Duodenal mucosa (tissue), 2 donors: ENCODE measurements at regions not wholly inside any gene's neighbourhood (a gene's known extent, or its start where the extent isn't known, plus 50 kb on each side); places are given as distances from the start of the nearest gene placed in this dataset.
"Not testable (repeated sequence)": the region's sequence is repeated elsewhere in the genome, so short reads cannot be mapped to it uniquely, and the experiment has no call there.

Experiments used
- H3K27ac ChIP-seq: one replicate; pipeline ENCODE4 v1.7.0; 2013; ENCODE audit warnings: low read depth, low read length
- H3K27me3 ChIP-seq, 2 donors: one replicate each; pipeline ENCODE4 v1.7.0; 2013; ENCODE audit warnings: low read length in 2 of 2, control low read depth in 1 of 2; ENCODE audit not compliant: insufficient read depth in 2 of 2, control insufficient read depth in 1 of 2
- H3K36me3 ChIP-seq, 2 donors: one replicate each; pipeline ENCODE4 v1.7.0; 2013; ENCODE audit warnings: low read length in 2 of 2, control low read depth in 1 of 2; ENCODE audit not compliant: insufficient read depth in 2 of 2, control insufficient read depth in 1 of 2
- H3K4me1 ChIP-seq, 2 donors: one replicate each; pipeline ENCODE4 v1.7.0; 2013; ENCODE audit warnings: low read length in 2 of 2, control low read depth in 1 of 2; ENCODE audit not compliant: insufficient read depth in 2 of 2, control insufficient read depth in 1 of 2
- H3K4me3 ChIP-seq, 2 donors: one replicate each; pipeline ENCODE4 v1.7.0; 2013; ENCODE audit warnings: low read length in 2 of 2, low read depth in 1 of 2
- H3K9ac ChIP-seq, 2 donors: one replicate each; pipeline ENCODE4 v1.7.0; 2013; ENCODE audit warnings: low read length in 2 of 2, low read depth in 1 of 2
- H3K9me3 ChIP-seq, 2 donors: one replicate each; pipeline ENCODE4 v1.7.0; 2013; ENCODE audit warnings: low read length in 2 of 2, control low read depth in 1 of 2; ENCODE audit not compliant: control insufficient read depth in 1 of 2

DNA sequence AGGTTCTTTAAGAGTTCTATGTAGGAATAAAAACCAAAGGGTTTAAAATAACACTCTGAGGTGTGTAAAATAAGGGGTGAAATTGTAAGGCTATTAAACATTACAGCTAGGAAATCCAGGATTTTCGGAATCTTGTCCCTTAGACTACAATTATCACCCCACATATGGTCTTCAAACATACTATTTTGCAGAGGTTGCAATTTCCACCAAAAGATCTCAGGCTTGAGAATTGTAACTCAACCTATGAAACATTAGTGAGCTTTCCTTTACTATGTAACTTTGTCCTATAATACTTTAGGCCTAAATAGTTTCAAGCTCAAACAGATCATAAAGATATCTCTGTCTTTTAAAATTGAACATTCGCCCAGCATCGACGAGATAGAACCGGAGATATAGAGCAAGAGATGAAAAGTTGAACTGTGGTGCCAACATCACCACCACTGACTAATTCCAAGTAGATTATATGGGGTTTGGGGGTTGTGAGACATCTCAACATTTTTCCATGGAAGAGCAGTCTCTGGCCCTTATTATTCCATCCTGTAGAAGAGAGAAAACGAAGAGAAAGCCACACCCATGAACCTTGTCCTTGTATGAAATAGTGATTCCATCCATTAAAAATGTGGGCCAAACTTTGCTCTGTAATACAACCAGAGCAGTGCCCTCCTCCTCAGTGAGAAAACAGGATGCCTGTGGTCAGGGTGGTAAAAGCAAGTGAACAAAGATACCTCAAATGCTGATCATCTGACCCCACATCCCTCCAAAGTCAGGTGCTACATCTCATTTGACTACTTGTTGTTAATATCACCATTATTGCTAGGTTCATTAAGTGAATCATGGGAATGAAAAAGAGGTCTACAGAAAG is 284.5 kb upstream of the GJE1 start:
- Histone ChIP-seq H3K4me3 (no peak overlapping the region), H3K9me3 (no peaks in the 10 kb centered on the region), H3K27me3 (no peaks in the 10 kb centered on the region), H3K36me3 (no peaks in the 10 kb centered on the region), H3K4me1 (no peaks in the 10 kb centered on the region), H3K9ac (no peak overlapping the region), H3K27ac (no peak overlapping the region)

DNA sequence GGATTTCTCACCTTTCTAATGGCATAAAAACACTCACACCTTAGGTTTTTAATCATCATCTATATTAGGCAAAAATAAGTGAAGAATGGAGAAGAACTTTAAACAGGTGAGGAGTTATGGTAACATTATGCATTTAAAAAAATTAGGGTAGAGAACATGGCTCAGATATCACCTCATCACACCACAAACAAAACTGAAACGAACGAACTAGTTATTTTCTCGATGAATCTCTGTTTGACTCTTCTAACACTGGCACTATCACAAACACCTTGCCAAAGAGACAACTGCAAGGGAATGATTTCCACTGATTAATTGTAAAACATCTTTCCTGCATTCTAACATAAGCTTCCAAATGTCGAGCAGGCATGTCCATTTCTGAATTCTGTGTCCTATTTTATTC is 286.1 kb upstream of the GJE1 start:
- Histone ChIP-seq H3K4me3 (no peak overlapping the region), H3K36me3 (no peaks in the 10 kb centered on the region), H3K4me1 (no peaks in the 10 kb centered on the region), H3K9ac (no peak overlapping the region), H3K9me3 (no peaks in the 10 kb centered on the region), H3K27ac (no peak overlapping the region), H3K27me3 (no peaks in the 10 kb centered on the region)

DNA sequence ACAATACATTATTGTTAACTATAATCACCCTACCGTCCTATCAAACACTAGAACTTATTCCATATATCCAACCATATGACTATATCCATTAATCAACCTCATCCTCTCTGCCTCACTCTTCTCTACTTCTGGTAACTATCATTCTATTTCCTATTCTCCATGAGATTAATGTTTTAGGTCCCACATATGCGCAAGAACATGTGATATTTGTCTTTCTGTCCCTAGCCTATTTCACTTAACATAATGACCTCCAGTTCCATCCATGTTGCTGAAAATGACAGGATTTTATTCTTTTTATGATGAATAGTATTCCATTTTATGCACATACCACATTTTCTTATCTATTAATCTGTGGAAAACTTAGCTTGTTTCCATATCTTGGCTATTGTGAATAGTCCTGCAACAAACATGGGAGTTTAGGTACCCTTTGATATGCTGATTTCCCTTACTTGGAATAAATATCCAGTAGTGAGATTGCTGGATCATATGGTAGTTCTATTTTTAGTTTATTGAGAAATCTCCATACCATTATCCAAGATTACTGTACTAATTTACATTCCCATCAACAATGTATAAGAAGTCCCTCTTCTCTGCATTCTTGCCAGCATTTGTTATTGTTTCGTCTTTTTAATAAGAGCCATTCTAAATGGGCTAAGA is 289.4 kb upstream of the GJE1 start:
- no peaks in the 10 kb centered on the region for H3K4me1 ChIP-seq
- no peaks in the 10 kb centered on the region for H3K9me3 ChIP-seq
- no peaks in the 10 kb centered on the region for H3K27me3 ChIP-seq
- no peak overlapping the region for H3K27ac ChIP-seq
- no peak overlapping the region for H3K4me3 ChIP-seq
- H3K9ac ChIP-seq: no peak overlapping the region
- H3K36me3 ChIP-seq: no peaks in the 10 kb centered on the region

DNA sequence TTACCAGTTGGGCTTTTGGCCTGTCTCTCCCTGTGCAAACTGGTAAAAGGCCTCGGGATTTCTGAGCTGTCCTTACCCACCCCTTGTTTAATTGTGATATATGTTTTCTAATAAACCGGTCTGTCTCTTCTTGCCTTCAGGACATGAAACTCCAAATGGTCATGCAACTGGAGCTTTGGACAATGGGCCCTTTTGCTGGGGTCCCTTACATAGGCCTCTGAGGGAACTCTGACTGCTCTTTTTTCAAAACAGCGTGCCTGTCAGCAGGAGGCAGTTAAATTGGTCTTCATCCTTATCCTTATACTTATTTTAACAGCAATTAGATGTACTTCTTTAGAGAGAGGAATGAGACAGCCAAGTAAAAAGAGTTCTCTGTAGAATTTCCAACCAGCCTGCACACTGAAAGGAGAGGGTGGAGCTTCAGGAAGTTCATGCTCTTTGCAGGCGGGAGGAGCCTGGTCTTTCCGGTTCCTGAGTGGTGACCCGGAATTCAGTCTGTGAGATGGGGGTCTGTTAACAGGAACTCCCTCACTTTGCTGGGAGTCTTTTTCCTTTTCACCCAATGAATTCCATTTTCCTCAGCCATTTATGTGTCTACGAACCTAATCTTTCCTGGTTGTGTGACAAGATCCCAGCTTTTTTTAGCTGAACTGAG is 299.6 kb upstream of the GJE1 start:
- H3K27ac ChIP-seq: no peak overlapping the region
- H3K27me3 ChIP-seq: no peaks in the 10 kb centered on the region
- H3K9me3 ChIP-seq: no peaks in the 10 kb centered on the region
- H3K9ac ChIP-seq: no peak overlapping the region
- no peaks in the 10 kb centered on the region for H3K4me1 ChIP-seq
- no peaks in the 10 kb centered on the region for H3K36me3 ChIP-seq
- H3K4me3 ChIP-seq: no peak overlapping the region

DNA sequence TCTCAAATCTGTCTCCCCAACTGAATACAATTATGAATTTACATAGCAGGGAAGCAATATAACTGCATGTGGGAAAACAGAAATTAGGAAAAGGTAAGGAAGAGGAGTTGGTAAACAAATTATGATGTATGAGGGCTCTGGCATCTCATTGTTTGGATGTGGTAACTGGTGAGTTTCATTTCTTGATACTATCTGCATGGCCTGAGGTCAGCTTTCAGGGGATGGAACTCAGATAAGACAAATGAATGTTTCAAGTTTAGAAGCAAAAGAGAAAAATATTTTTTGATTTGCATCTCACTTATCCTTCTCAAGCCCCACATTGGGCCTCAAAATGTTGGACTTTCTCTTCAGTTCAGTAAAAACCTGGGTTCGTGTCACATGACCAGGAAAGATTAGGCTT is 302.2 kb upstream of the GJE1 start:
- Histone ChIP-seq H3K9me3 (no peaks in the 10 kb centered on the region), H3K27ac (no peak overlapping the region), H3K4me3 (no peak overlapping the region), H3K36me3 (no peaks in the 10 kb centered on the region), H3K27me3 (no peaks in the 10 kb centered on the region), H3K9ac (no peak overlapping the region), H3K4me1 (no peaks in the 10 kb centered on the region)

DNA sequence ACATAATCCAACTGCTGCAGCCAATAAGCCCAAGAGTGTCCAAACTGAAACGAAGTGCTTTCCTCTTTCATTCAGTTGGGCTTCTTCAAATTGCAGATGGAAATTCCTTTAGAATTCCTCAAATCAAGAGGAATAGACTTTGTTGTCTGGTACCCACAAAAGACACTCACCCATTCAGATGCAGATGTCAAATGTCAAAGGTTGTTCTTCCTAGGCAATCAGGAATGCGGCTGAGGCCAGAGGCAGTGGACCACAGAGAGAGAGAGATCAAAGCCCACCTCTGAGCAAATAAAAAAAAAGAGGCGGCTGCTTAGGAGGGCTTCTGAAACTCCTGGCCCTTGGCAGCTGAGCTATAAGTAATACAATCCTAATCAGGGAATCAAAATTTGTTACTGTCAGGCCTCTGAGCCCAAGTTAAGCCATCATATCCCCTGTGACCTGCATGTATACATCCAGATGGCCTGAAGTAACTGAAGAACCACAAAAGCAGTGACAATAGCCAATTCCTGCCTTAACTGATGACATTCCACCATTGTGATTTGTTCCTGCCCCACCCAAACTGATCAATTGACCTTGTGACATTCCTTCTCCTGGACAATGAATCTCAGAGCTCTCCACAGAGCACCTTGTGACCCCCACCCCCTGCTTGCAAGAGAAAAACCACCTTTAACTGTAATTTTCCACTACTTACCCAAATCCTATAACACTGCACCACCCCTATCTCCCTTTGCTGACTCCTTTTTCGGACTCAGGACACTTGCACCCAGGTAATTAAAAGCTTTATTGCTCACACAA is 303.0 kb upstream of the GJE1 start:
- no peak overlapping the region for H3K4me3 ChIP-seq
- H3K9ac ChIP-seq: no peak overlapping the region
- no peaks in the 10 kb centered on the region for H3K27me3 ChIP-seq
- H3K9me3 ChIP-seq: no peaks in the 10 kb centered on the region
- no peaks in the 10 kb centered on the region for H3K4me1 ChIP-seq
- no peak overlapping the region for H3K27ac ChIP-seq
- H3K36me3 ChIP-seq: no peaks in the 10 kb centered on the region

DNA sequence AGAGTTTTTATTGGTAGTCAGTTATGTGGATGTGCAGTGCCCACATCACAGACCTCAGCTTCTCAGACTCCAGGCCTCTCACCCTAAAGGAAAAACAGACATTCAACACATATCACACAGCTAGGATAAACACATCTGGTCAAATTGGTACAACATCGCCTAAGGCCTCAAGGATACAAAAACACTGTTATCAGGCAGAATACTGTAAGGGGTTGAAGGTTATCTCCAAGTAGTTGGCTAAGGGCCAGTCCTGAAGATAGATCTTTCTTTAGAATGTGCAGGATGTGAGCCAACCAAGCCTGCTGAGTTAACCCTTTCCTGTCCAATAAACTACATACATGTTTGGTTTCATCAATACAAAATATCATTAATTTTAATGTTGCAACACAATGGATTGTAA is 308.4 kb upstream of the GJE1 start:
- Histone ChIP-seq H3K36me3 (no peaks in the 10 kb centered on the region), H3K27ac (no peak overlapping the region), H3K4me3 (no peak overlapping the region), H3K4me1 (no peaks in the 10 kb centered on the region), H3K27me3 (no peaks in the 10 kb centered on the region), H3K9me3 (no peaks in the 10 kb centered on the region), H3K9ac (no peak overlapping the region)

DNA sequence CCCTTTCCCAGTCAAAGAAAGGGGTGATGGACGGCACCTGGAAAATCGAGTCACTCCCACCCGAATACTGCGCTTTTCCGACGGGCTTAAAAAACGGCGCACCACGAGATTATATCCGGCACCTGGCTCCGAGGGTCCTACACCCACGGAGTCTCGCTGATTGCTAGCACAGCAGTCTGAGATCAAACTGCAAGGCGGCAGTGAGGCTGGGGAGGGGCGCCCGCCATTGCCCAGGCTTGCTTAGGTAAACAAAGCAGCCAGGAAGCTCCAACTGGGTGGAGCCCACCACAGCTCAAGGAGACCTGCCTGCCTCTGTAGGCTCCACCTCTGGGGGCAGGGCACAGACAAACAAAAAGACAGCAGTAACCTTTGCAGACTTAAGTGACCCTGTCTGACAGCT is 317.7 kb upstream of the GJE1 start:
- H3K27ac ChIP-seq, H3K4me3 ChIP-seq, H3K27me3 ChIP-seq, H3K36me3 ChIP-seq, H3K9ac ChIP-seq, H3K9me3 ChIP-seq, H3K4me1 ChIP-seq: not testable (repeated sequence)

DNA sequence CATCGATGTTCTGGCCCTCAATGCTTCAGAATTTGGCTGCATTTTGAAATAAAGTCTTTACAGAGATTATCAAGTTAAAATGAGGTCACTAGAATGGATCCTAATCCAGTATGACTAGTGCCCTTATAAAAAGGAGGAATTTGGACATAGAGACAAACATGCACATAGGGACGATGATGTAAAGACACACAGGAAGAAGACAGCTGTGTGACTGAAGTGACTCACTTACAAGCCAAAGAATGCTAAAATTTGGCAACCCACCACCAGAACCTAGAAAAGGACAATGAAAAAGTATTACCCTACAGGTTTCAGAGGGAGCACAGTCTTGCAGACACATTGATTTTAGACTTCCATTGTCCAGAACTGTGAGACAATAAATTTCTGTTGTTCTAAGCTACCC is 322.8 kb upstream of the GJE1 start:
- no peak overlapping the region for H3K4me3 ChIP-seq
- H3K36me3 ChIP-seq: no peaks in the 10 kb centered on the region
- H3K4me1 ChIP-seq: no peaks in the 10 kb centered on the region

DNA sequence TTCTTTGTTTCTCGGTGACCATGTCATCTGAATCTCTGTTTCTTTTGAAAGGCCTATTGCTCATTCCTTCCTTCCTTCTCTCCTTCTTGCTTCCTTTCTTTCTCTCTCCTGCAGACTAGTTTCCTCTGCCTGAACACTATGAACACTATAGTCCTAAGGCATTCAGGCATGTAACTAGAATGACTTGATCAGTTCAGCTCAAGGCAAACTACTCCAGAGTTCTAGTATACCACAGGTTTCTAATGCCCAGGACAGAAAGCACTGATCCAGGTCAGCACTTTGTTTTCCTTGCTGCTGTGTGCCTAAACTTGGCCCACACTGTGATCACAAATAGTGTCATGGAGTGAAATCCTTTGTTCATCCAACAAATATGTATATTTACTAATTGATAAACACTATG is 324.1 kb upstream of the GJE1 start:
- Histone ChIP-seq H3K9ac (no peak overlapping the region), H3K36me3 (no peaks in the 10 kb centered on the region), H3K4me1 (no peaks in the 10 kb centered on the region), H3K9me3 (no peaks in the 10 kb centered on the region), H3K27me3 (no peaks in the 10 kb centered on the region), H3K27ac (no peak overlapping the region), H3K4me3 (no peak overlapping the region)

More for the DNA sequence above, 322.8 kb upstream of the GJE1 start:
- H3K9me3 ChIP-seq: no peaks in the 10 kb centered on the region
- no peak overlapping the region for H3K27ac ChIP-seq
- H3K27me3 ChIP-seq: no peaks in the 10 kb centered on the region
- no peak overlapping the region for H3K9ac ChIP-seq
